ENCODE measurements at regions not wholly inside any gene's neighbourhood (a gene's known extent, or its start where the extent isn't known, plus 50 kb on each side); places are given as distances from the start of the nearest gene placed in this dataset.

DNA sequence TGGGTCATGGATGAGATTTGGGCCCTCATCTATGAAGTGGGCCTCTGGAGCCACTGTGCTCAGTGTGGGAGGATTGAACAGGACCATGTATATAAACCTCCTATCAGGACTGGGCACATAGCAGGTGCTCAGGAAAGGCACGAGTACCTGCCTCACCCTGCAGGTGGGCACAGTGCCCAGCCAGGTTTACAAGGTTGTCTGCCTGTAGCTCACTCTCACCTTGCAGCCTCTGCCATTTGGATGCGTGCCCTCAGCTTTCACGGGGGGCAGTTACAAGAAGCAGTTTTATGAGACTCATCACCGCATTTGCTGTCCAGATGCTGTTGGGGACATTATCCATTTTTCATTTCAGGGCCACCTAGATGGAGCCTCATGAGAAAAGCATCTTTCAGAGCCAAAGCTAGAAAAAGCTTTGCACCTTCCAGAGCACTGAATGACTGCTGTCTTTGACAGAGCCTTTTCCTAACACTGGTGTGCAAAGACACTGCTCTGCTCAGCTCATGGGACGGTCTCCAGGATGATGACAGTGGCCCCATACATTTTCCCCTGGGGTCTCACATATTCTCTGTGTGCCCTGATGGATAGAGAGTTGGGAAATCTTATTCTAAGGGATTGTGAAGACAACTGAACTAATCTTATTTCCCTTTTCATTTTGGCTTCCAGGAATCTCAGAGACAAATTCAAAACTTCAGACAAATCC, 327.5 kb upstream of the RTL1 start:
- TF ChIP-seq, protein P1, sequence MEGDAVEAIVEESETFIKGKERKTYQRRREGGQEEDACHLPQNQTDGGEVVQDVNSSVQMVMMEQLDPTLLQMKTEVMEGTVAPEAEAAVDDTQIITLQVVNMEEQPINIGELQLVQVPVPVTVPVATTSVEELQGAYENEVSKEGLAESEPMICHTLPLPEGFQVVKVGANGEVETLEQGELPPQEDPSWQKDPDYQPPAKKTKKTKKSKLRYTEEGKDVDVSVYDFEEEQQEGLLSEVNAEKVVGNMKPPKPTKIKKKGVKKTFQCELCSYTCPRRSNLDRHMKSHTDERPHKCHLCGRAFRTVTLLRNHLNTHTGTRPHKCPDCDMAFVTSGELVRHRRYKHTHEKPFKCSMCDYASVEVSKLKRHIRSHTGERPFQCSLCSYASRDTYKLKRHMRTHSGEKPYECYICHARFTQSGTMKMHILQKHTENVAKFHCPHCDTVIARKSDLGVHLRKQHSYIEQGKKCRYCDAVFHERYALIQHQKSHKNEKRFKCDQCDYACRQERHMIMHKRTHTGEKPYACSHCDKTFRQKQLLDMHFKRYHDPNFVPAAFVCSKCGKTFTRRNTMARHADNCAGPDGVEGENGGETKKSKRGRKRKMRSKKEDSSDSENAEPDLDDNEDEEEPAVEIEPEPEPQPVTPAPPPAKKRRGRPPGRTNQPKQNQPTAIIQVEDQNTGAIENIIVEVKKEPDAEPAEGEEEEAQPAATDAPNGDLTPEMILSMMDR (IDR thresholded peaks at IDR 0.05; ENCODE audit: low read depth, low read length, missing control alignments) = no peak

DNA sequence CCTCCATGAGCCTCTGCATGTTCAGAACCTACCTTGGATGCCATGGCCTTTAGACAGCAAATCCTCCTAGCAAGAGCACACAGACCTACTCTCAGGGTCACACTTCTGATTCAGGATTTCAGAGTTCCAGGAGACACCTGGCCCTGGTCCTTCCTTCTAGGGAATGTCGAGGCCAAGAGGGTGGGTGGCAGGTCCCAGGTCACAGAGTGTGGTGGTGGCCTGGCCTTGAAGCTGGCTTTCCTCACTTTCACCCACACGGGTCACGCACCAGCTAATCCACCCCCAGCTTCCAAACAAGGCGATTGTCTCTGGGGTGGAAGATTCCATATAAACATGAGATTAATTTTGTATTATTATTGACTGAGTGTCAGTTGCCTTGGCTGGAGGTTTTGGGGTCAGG, 328.3 kb upstream of the RTL1 start:
- H3K4me3 ChIP-seq (replicated peaks; ENCODE audit: low read depth, low read length) = no peak overlapping the region
- TF ChIP-seq, protein P1 (IDR thresholded peaks at IDR 0.05; ENCODE audit: low read depth, low read length, missing control alignments) = no peak
- DNase-seq (ENCODE audit: extremely low read depth, low read depth) = no peak

More for the DNA sequence above, 327.5 kb upstream of the RTL1 start:
- no peak for DNase-seq (ENCODE audit: extremely low read depth, low read depth)
- no peak overlapping the region for H3K4me3 ChIP-seq (replicated peaks; ENCODE audit: low read depth, low read length)

DNA sequence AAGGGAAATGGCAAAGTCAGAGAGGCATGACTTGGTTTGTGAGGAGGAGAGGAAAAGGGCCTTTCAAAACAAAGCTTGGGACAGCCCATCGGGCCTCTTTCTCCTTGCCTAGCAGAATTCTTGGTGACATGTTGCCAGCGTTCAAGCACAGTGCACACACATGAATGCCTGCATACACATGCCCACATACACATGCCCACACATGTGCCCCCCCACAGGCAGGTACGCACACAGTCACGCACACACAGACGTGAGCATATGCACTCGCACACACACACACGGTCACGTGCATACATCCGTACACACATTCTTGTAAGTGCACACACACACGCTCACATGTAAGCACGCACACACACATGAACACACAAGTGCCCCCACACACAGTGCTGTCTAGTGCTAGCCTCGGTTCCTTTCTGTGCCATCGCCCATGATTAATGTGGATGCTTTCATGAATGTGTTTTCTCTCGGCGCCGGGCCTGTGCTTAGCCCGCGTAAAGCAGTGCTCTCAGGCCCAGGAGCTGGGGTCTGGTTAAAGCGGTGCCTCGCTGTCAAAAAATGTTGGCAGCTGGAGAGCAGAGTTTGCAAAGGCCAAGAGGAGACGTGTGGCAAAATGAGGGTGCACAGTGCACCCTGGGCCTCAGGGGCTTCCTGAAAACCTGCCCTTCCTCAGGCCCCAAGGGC, 328.8 kb upstream of the DIO3 start:
- TF ChIP-seq, protein P1 (IDR thresholded peaks at IDR 0.05; ENCODE audit: low read depth, low read length, missing control alignments) = no peak
- no peak overlapping the region for H3K4me3 ChIP-seq (replicated peaks; ENCODE audit: low read depth, low read length)
- no peak for DNase-seq (ENCODE audit: extremely low read depth, low read depth)

DNA sequence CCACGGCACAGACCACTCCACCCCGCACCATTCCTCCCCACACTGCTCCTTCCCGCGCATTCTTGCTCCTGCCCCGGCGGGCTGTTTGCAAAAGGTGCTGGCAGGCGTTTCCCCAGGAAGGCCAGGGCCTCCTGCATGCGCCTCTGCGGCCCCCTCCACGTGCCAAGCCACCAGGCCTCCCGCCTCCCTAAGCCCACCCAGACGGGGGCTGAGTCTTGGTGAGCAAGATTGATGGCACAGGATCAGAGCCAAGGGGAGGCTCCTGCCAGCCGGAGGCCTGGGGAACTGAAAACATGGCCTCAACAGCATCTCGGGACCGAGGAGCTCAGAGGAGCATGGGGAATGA, 328.3 kb upstream of the DIO3 start:
- H3K4me3 ChIP-seq (replicated peaks; ENCODE audit: low read depth, low read length) = no peak overlapping the region
- DNase-seq (ENCODE audit: extremely low read depth, low read depth) = no peak
- TF ChIP-seq, protein P1 (IDR thresholded peaks at IDR 0.05; ENCODE audit: low read depth, low read length, missing control alignments) = no peak

DNA sequence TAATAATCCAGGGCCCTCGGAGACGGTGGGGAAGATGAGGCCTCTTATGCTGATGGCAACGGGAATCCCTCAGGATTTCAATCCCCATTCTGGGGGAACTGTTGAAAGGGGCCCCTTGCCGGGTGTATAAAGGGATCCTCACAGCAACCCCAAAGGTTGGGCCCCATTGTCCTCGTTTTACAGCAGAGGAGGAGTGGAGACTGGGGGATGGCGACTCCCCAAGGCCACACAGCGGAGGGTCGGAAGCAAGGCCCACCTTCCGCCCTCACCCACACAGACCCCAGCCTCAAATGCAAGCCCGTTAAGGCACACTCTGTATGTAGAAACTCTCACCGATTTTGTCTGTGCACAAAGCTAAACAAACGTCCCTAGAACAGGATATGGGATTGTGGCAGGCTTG, 327.9 kb upstream of the DIO3 start:
- H3K4me3 ChIP-seq (replicated peaks; ENCODE audit: low read depth, low read length) = no peak overlapping the region
- DNase-seq (ENCODE audit: extremely low read depth, low read depth) = no peak
- TF ChIP-seq, protein P1 (IDR thresholded peaks at IDR 0.05; ENCODE audit: low read depth, low read length, missing control alignments) = no peak

DNA sequence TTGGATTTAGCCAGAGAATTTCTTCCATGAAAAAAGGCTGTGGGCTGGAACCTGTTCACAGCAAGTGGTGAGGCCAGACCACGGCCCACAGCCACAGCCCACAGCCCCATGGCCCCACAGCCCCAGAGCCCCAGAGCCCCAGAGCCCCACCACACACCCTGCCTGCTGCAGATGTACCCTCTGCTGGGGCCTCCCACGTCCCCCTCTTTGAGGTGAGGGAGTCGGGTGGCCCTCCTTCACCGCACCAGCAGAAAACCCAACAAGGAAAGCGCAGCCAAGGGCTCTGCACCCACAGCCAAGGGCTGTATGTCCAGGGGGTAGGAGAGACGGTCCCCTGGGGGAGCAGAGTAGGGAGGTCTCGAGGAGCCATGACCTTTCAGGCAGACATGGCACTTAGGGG, 327.5 kb upstream of the DIO3 start:
- H3K4me3 ChIP-seq (replicated peaks; ENCODE audit: low read depth, low read length) = no peak overlapping the region
- TF ChIP-seq, protein P1 (IDR thresholded peaks at IDR 0.05; ENCODE audit: low read depth, low read length, missing control alignments) = no peak
- no peak for DNase-seq (ENCODE audit: extremely low read depth, low read depth)

All from HFF-Myc (cell line).